BE2C (cell line): ENCODE measurements at regions not wholly inside any gene's neighbourhood (a gene's known extent, or its start where the extent isn't known, plus 50 kb on each side); places are given as distances from the start of the nearest gene placed in this dataset.

ENCODE experiments used
- DNase-seq: peaks from one replicate; pipeline ENCODE4 v3.0.0-alpha.2; 2020
- H3K27me3 ChIP-seq: fragments of 250-450 bp; sonication (Bioruptor Pico); 2 replicates; pipeline ENCODE4 v1.5.1; 2020; ENCODE audit warnings: mild to moderate bottlenecking
- H3K36me3 ChIP-seq: fragments of 250-450 bp; sonication (Bioruptor Pico); 2 replicates; pipeline ENCODE4 v1.5.1; 2020; ENCODE audit warnings: mild to moderate bottlenecking
- H3K4me1 ChIP-seq: fragments of 250-450 bp; sonication (Bioruptor Pico); 2 replicates; pipeline ENCODE4 v1.5.1; 2020
- H3K4me3 ChIP-seq: 2 replicates; pipeline ENCODE4 v1.5.1; 2011; ENCODE audit warnings: low read depth, low read length
- H3K9me3 ChIP-seq: fragments of 250-450 bp; sonication (Bioruptor Pico); 2 replicates; pipeline ENCODE4 v1.5.1; 2020
- CTCF ChIP-seq: IDR thresholded peaks from 2 replicates; pipeline ENCODE4 v1.5.1; 2012; ENCODE audit warnings: mild to moderate bottlenecking, low read depth, low read length

- Histone ChIP-seq H3K27me3 (no peaks in the 10 kb centered on the region), H3K9me3 (no peaks in the 10 kb centered on the region), H3K4me3 (no peak overlapping the region), H3K4me1 (no peaks in the 10 kb centered on the region), H3K36me3 (no peaks in the 10 kb centered on the region)
- no peak for TF ChIP-seq CTCF
- DNase-seq, result no peak
Measured at GRCh38 chr5:105230516-105231157, 1668.0 kb upstream of the NUDT12 start.

DNA sequence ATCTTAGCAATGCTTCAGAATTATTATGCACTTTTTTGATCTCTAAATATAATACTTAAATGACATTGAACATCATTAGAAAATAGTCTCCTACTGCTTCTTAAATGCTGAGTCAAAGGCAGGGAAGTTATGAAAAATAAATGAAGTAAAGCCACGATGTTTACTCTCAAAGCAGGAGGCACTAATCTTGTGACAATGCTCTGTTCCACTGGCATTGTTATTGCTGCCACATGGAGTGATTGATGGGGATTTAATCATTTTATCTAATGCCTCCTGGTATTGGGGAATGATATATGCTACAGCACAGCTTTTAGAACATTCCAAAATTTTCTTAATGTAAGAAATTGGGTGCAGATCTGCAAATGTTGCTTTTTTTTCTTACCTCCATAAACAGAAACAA is 1655.4 kb upstream of the NUDT12 start:
- no peak for TF ChIP-seq CTCF
- Histone ChIP-seq H3K4me3 (no peak overlapping the region), H3K4me1 (peaks cover 14% of the 10 kb centered on the region)

GRCh38 chr5:105213078-105213477 is 1650.5 kb upstream of the NUDT12 start:
- DNase-seq, result no peak
- Histone ChIP-seq H3K27me3 (no peaks in the 10 kb centered on the region), H3K4me3 (no peak overlapping the region), H3K36me3 (no peaks in the 10 kb centered on the region), H3K9me3 (no peaks in the 10 kb centered on the region), H3K4me1 (peaks cover 12% of the 10 kb centered on the region)
- no peak for TF ChIP-seq CTCF

More for the DNA sequence above, 1655.4 kb upstream of the NUDT12 start:
- H3K36me3 ChIP-seq, result no peaks in the 10 kb centered on the region
- H3K9me3 ChIP-seq, result no peaks in the 10 kb centered on the region
- H3K27me3 ChIP-seq, result no peaks in the 10 kb centered on the region
- DNase-seq, result no peak

DNA sequence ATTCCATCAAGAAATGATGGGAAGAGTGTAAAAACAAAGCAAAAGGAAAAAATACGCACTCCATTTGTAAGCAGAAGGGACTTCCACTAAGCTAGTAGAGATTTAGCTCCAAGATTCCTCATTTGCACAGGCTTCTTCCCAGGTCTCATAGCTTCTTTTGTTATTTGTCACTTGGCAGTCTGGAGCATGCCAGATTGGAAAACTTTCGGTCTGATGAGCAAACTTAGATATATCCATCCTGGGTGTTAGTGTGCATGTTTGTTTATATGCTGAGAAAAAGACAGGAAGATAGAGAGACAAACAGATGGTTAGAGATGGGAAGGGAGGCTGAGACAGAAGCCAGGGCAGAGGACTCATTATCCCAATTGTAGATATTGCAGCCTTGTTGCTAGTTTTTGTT is 1644.5 kb upstream of the NUDT12 start:
- no peaks in the 10 kb centered on the region for H3K4me1 ChIP-seq

GRCh38 chr5:105197531-105197930 is 1634.9 kb upstream of the NUDT12 start:
- no peak overlapping the region for H3K4me3 ChIP-seq
- no peaks in the 10 kb centered on the region for H3K27me3 ChIP-seq
- H3K9me3 ChIP-seq, result no peaks in the 10 kb centered on the region
- no peaks in the 10 kb centered on the region for H3K4me1 ChIP-seq
- no peak for TF ChIP-seq CTCF
- no peak for DNase-seq
- no peaks in the 10 kb centered on the region for H3K36me3 ChIP-seq

More for the DNA sequence above, 1644.5 kb upstream of the NUDT12 start:
- TF ChIP-seq CTCF, result no peak
- no peak overlapping the region for H3K4me3 ChIP-seq
- H3K27me3 ChIP-seq, result no peaks in the 10 kb centered on the region
- no peak for DNase-seq
- H3K9me3 ChIP-seq, result no peaks in the 10 kb centered on the region
- no peaks in the 10 kb centered on the region for H3K36me3 ChIP-seq

DNA sequence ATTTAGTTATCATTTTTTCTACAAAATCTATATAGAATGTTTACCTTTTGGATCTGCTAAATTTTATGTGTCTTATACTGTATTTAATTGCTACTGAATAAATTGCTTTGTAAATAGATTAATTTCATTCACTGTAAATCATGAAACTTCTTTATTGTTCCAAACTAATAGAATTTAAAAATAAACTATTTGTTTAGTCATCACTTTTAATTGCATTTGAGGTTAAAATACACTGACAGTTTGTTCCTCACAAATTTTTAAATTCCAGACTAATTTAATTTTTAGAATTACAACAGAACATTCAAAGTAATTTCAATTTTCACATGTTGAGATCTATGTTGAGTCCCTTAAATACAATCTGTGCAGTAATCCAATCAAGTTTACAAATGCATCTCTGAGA is 1633.2 kb upstream of the NUDT12 start:
- H3K36me3 ChIP-seq, result no peaks in the 10 kb centered on the region
- H3K4me1 ChIP-seq, result no peaks in the 10 kb centered on the region
- TF ChIP-seq CTCF, result no peak
- no peak overlapping the region for H3K4me3 ChIP-seq
- no peaks in the 10 kb centered on the region for H3K9me3 ChIP-seq
- no peaks in the 10 kb centered on the region for H3K27me3 ChIP-seq
- DNase-seq, result no peak
